Ishikawa (cell line): ENCODE measurements at regions not wholly inside any gene's neighbourhood (a gene's known extent, or its start where the extent isn't known, plus 50 kb on each side); places are given as distances from the start of the nearest gene placed in this dataset.

Experiments
- EP300 ChIP-seq: IDR thresholded peaks from 2 replicates; pipeline ENCODE4 v1.6.1; 2012; ENCODE audit warnings: borderline replicate concordance
- RAD21 ChIP-seq: IDR thresholded peaks from 2 replicates; pipeline ENCODE4 v1.6.1; 2012; ENCODE audit warnings: low read depth
- TF ChIP-seq, protein P1 (sequence below): IDR thresholded peaks from 2 replicates; pipeline ENCODE4 v1.6.1; 2012

- TF ChIP-seq RAD21: no peak
- TF ChIP-seq, protein P1, sequence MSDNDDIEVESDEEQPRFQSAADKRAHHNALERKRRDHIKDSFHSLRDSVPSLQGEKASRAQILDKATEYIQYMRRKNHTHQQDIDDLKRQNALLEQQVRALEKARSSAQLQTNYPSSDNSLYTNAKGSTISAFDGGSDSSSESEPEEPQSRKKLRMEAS: no peak
- TF ChIP-seq EP300: no peak
These were observed 125.3 kb upstream of the GPC1 start for GRCh38 chr2:240310201-240310600.
